HT-29 (cell line): ENCODE measurements at regions not wholly inside any gene's neighbourhood (a gene's known extent, or its start where the extent isn't known, plus 50 kb on each side); places are given as distances from the start of the nearest gene placed in this dataset.
"Not testable (repeated sequence)": the region's sequence is repeated elsewhere in the genome, so short reads cannot be mapped to it uniquely, and the experiment has no call there.

ENCODE experiments used
- DNase-seq: peaks from one replicate; pipeline ENCODE4 v3.0.0-alpha.2; 2015; ENCODE audit warnings: low spot score

GRCh38 chr9:42656789-42657188 is 473.3 kb downstream of the SPATA31A6 start:
- not testable (repeated sequence) for DNase-seq

- not testable (repeated sequence) for DNase-seq
Measured at GRCh38 chr9:42657496-42657895, 474.0 kb downstream of the SPATA31A6 start.

GRCh38 chr9:42697146-42697545 is 513.7 kb downstream of the SPATA31A6 start:
- not testable (repeated sequence) for DNase-seq

- DNase-seq, result not testable (repeated sequence)
Measured at GRCh38 chr9:42702890-42703289, 519.4 kb downstream of the SPATA31A6 start.

GRCh38 chr9:42724841-42725835 is 541.7 kb downstream of the SPATA31A6 start:
- DNase-seq, result not testable (repeated sequence)

- peak; percentile 57 for DNase-seq
Measured at GRCh38 chr9:42743030-42743814, 559.8 kb downstream of the SPATA31A6 start.

GRCh38 chr9:42757251-42757650 is 573.8 kb downstream of the SPATA31A6 start:
- not testable (repeated sequence) for DNase-seq

GRCh38 chr9:42759320-42759719 is 575.9 kb downstream of the SPATA31A6 start:
- DNase-seq, result not testable (repeated sequence)

GRCh38 chr9:42782201-42782600 is 598.7 kb downstream of the SPATA31A6 start:
- DNase-seq, result not testable (repeated sequence)

- not testable (repeated sequence) for DNase-seq
Measured at GRCh38 chr9:42792725-42793124, 609.3 kb downstream of the SPATA31A6 start.

- DNase-seq, result not testable (repeated sequence)
Measured at GRCh38 chr9:42798571-42798970, 615.1 kb downstream of the SPATA31A6 start.

GRCh38 chr9:42802716-42803115 is 619.3 kb downstream of the SPATA31A6 start:
- DNase-seq, result not testable (repeated sequence)

GRCh38 chr9:42806674-42807073 is 623.2 kb downstream of the SPATA31A6 start:
- not testable (repeated sequence) for DNase-seq

- not testable (repeated sequence) for DNase-seq
Measured at GRCh38 chr9:42821468-42821867, 638.0 kb downstream of the SPATA31A6 start.

- DNase-seq, result not testable (repeated sequence)
Measured at GRCh38 chr9:42848156-42848555, 664.7 kb downstream of the SPATA31A6 start.

GRCh38 chr9:42850896-42851693 is 667.6 kb downstream of the SPATA31A6 start:
- DNase-seq, result not testable (repeated sequence)

GRCh38 chr9:42851701-42852100 is 668.2 kb downstream of the SPATA31A6 start:
- DNase-seq, result not testable (repeated sequence)

GRCh38 chr9:42852133-42852930 is 668.9 kb downstream of the SPATA31A6 start:
- DNase-seq, result peak; percentile 36

- DNase-seq, result not testable (repeated sequence)
Measured at GRCh38 chr9:42860133-42860532, 676.7 kb downstream of the SPATA31A6 start.

- DNase-seq, result not testable (repeated sequence)
Measured at GRCh38 chr9:42862465-42862864, 679.0 kb downstream of the SPATA31A6 start.
